Fibroblast of villous mesenchyme (primary cell): ENCODE measurements at regions not wholly inside any gene's neighbourhood (a gene's known extent, or its start where the extent isn't known, plus 50 kb on each side); places are given as distances from the start of the nearest gene placed in this dataset.
A peak's percentile ranks its signal among the peaks of the same experiment; 100 is the strongest.
"Not testable (repeated sequence)": the region's sequence is repeated elsewhere in the genome, so short reads cannot be mapped to it uniquely, and the experiment has no call there.

ENCODE experiments used
- DNase-seq: peaks from one replicate; pipeline ENCODE4 v3.0.0-alpha.2; 2010; ENCODE audit warnings: low read depth
- H3K4me3 ChIP-seq: 2 replicates; pipeline ENCODE4 v1.5.1; 2011; ENCODE audit warnings: low read depth, mild to moderate bottlenecking, low read length
- TF ChIP-seq, protein P1 (sequence below): IDR thresholded peaks from 2 replicates; pipeline ENCODE4 v1.5.1; 2012; ENCODE audit warnings: low read depth, mild to moderate bottlenecking, low read length; ENCODE audit not compliant: insufficient read depth

DNA sequence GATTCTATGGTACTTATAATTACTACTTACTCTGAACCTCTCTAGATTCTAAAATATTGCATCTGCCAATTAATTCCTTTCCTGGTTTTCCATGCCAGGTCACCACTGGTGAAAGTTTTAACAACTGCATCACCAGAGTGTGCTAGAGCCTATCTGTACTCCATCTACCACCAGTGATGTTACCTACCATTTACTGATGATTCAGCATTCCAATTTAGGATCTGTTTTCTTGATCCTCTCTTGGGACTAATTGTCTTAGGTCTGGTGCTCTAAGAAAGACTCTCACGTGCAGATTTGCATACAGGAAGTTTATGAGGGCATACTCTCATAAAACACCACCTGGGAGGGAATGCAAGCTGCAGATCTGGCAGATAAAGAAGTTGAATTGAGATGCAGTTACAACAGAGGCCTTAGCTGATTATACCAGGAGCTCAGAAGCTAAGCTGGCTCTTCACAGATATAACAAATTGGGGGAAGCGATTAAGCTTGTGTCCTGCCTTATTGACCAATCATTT is 347.6 kb upstream of the VRK2 start:
- H3K4me3 ChIP-seq: no peak overlapping the region
- TF ChIP-seq, protein P1, sequence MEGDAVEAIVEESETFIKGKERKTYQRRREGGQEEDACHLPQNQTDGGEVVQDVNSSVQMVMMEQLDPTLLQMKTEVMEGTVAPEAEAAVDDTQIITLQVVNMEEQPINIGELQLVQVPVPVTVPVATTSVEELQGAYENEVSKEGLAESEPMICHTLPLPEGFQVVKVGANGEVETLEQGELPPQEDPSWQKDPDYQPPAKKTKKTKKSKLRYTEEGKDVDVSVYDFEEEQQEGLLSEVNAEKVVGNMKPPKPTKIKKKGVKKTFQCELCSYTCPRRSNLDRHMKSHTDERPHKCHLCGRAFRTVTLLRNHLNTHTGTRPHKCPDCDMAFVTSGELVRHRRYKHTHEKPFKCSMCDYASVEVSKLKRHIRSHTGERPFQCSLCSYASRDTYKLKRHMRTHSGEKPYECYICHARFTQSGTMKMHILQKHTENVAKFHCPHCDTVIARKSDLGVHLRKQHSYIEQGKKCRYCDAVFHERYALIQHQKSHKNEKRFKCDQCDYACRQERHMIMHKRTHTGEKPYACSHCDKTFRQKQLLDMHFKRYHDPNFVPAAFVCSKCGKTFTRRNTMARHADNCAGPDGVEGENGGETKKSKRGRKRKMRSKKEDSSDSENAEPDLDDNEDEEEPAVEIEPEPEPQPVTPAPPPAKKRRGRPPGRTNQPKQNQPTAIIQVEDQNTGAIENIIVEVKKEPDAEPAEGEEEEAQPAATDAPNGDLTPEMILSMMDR: no peak
- DNase-seq: no peak

DNA sequence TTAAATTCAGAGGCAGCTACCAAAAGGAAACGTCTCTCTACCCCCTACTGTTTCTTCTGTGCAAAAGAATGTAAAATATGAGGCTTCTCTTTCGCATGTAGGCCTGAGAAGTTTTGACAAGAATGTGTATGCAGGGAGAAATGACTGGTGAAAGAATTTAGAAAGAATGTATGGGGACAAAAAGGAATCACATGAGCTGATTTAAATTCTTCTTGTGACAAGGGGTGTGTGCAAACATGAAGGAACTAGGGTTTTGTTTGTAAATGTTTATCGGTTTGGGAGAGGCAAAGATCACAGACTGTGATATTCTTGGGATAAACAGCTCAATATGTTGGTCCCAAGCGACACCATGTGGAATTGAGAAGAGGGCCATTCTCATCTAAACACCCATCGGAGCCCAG is 345.2 kb upstream of the VRK2 start:
- DNase-seq: peak; percentile 21
- no peak overlapping the region for H3K4me3 ChIP-seq
- TF ChIP-seq, protein P1: no peak

DNA sequence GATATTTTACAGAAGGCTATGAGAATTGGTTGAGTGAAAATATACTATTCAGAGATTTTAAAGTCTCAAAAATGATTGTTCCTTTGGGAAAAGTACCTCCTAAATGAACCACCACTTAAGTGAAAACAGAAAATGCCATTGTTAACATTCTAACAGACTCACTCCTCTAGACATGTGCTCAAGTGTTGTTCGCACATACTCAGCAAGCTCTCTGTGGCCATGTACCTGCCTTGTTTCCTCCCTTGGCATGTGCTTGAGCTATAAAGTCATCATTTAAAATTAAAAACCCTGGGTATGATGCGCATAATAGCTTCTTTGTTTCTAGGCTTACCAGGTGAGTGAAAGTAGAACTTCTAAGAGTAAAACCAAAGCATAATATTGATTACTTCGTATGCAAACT is 343.2 kb upstream of the VRK2 start:
- H3K4me3 ChIP-seq: no peak overlapping the region
- DNase-seq: no peak
- TF ChIP-seq, protein P1: no peak

DNA sequence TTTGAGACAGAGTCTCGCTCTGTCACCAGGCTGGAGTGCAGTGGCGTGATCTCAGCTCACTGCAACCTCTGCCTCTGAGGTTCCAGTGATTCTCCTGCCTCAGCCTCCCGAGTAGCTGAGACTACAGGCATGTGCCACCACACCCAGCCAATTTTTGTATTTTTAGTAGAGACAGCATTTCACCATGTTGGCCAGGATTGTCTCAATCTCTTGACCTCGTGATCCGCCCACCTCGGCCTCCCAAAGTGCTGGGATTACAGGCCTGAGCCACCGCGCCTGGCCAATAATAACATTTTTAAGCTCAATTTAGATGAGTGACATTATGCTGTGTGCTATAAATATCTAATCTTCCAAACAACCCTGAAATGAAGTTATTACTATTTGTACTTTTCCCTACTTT is 338.8 kb upstream of the VRK2 start:
- not testable (repeated sequence) for DNase-seq, H3K4me3 ChIP-seq

DNA sequence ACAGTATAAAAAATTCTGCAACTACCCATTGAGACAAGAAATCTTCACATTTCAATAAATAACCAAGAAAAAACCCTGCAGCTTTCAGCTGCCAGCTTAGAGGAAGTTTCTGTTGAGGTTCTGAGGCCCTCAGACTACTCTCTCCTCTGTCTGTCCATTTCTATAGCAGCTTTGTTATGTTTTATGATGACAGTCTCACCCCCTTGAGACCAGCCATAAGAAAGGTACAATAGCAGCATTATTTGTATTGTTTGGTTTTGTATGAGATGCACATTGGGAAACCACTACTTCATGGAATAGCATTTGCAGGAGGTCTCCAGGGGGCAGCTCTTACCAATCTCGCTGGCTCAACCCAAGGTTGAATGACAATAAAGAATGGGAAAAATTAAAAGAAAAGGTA is 334.6 kb upstream of the VRK2 start:
- no peak for DNase-seq
- TF ChIP-seq, protein P1: no peak
- H3K4me3 ChIP-seq: no peak overlapping the region

DNA sequence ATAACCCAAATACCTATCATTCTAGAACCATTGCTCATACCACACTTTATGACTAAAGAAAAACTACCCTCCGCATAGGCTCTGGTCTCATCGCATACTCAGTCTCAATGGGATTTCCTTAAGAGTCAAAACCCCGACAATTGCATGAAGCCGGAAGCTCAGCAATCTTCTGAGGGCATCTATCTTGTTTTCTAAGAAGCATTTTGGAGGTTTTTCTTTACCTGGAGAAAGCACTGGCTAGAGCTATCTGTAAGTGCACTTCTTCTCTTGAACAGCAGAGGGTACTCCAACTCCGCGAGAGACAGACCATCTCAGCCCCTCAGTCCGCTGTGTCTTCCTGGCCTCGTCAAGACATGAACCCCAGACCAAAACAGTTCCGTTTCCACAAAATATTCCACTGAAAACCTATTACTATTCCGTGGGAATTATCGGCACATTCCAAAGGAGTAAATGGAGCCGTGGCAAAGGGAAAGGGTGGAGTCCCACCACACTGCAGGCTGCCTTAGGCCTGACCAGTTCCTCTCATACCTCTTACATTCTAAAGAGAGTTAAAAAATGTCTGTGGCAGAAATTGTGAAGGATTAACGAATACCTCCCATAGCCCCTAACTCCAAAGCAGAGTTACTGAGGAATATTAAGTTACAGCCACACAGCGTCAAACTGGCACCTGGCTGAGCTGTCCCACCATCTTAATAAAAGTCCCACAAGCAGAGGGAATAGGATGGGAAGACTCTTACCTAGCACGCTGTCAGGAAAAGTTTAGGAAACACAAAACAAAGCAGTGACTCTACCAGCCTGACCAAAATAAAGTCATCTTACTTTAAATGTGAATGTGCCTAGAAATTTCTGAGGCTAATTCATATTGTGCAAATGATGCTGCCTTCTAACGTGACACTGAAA is 325.6 kb upstream of the VRK2 start:
- DNase-seq: peak; percentile 56
- H3K4me3 ChIP-seq: no peak overlapping the region
- TF ChIP-seq, protein P1: peak; percentile 93

DNA sequence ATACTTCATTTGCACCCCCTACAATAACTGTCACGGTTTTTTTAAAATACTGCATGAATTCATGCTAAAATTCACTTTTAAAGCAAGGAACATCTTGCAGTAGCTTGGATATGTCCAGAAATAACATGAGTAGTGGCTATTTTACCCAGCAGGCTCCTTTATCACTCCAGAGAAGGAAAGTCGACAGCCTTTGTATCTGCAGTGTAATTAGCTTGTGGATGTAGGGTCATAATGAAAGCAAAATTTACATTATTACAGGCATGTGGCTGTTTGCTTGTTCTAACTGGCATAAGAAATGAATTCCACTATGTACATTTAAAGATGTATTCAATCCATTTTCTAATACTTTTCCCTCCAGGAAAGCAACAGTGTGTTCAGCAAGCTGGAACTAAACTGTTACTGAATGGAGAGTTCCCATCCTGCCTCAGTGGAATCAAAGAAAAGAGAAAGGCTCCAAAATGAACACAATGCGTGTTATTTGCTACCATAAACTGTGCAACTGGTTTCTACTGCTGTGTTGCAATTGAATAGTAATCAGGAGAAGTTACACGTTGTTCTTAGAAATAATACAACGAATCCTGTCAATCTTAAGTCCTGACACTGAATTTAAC is 321.2 kb upstream of the VRK2 start:
- H3K4me3 ChIP-seq: no peak overlapping the region
- TF ChIP-seq, protein P1: no peak
- DNase-seq: no peak
